Fibroblast of lung (primary cell): ENCODE measurements at regions not wholly inside any gene's neighbourhood (a gene's known extent, or its start where the extent isn't known, plus 50 kb on each side); places are given as distances from the start of the nearest gene placed in this dataset.

Experiments
- DNase-seq, 2 donors: peaks; one replicate each; pipeline versions ENCODE4 v3.0.0 to v3.0.0-alpha.2; 2010; ENCODE audit warnings: low read depth in 2 of 2
- H2AFZ ChIP-seq: 2 replicates; pipeline ENCODE4 v1.5.1; 2012; ENCODE audit warnings: low read length, control low read depth, inconsistent platforms
- H3K27ac ChIP-seq: 2 replicates; pipeline ENCODE4 v1.5.1; 2011; ENCODE audit warnings: low read length, control low read depth; ENCODE audit not compliant: insufficient read depth
- H3K27me3 ChIP-seq: 2 replicates; pipeline ENCODE4 v1.5.1; 2011; ENCODE audit warnings: mild to moderate bottlenecking, low read length; ENCODE audit not compliant: control insufficient read depth, insufficient read depth
- H3K36me3 ChIP-seq: 2 replicates; pipeline ENCODE4 v1.5.1; 2011; ENCODE audit warnings: low read length; ENCODE audit not compliant: control insufficient read depth, insufficient read depth
- H3K4me1 ChIP-seq: 2 replicates; pipeline ENCODE4 v1.5.1; 2011; ENCODE audit warnings: low read length; ENCODE audit not compliant: control insufficient read depth, insufficient read depth; ENCODE audit errors: extremely low read depth
- H3K4me2 ChIP-seq: 2 replicates; pipeline ENCODE4 v1.5.1; 2011; ENCODE audit warnings: low read length, control low read depth; ENCODE audit not compliant: insufficient read depth; ENCODE audit errors: extremely low read depth
- H3K4me3 ChIP-seq, 4 experiments: fragments of 200-600 bp in 1 of 4; sonication (generic) in 1 of 4; replicated peaks in 1 of 4; 2 replicates each; pipeline ENCODE4 v1.5.1; 2011 to 2016; ENCODE audit warnings: low read length in 4 of 4, low read depth in 3 of 4, mild to moderate bottlenecking in 3 of 4, control low read depth in 2 of 4, inconsistent platforms in 1 of 4, mixed read lengths in 1 of 4; ENCODE audit not compliant: insufficient read depth in 1 of 4; ENCODE audit errors: control extremely low read depth in 1 of 4
- H3K79me2 ChIP-seq: 2 replicates; pipeline ENCODE4 v1.5.1; 2012; ENCODE audit warnings: mild to moderate bottlenecking, low read length, inconsistent platforms; ENCODE audit not compliant: control insufficient read depth, insufficient read depth
- H3K9ac ChIP-seq: 2 replicates; pipeline ENCODE4 v1.5.1; 2011; ENCODE audit warnings: mild to moderate bottlenecking, low read length, control low read depth; ENCODE audit not compliant: insufficient read depth
- H3K9me3 ChIP-seq: 2 replicates; pipeline ENCODE4 v1.5.1; 2012; ENCODE audit warnings: low read depth, low read length; ENCODE audit not compliant: control insufficient read depth, insufficient read depth
- H4K20me1 ChIP-seq: 2 replicates; pipeline ENCODE4 v1.5.1; 2011; ENCODE audit warnings: low read length; ENCODE audit not compliant: control insufficient read depth, insufficient read depth; ENCODE audit errors: extremely low read depth
- EZH2 ChIP-seq: IDR thresholded peaks from 2 replicates; pipeline ENCODE4 v1.5.1; 2012; ENCODE audit warnings: low read length, control low read depth, mild to moderate bottlenecking; ENCODE audit errors: missing control alignments
- TF ChIP-seq, protein P1 (sequence below), 2 donors: IDR thresholded peaks in 1 of 2; conservative IDR thresholded peaks in 1 of 2; 1 replicate in 1 of 2; 2 replicates in 1 of 2; pipeline ENCODE4 v1.5.1; 2011 to 2012; ENCODE audit warnings: low read length in 2 of 2, control low read depth in 1 of 2, inconsistent platforms in 1 of 2, low read depth in 1 of 2, mild to moderate bottlenecking in 1 of 2

DNA sequence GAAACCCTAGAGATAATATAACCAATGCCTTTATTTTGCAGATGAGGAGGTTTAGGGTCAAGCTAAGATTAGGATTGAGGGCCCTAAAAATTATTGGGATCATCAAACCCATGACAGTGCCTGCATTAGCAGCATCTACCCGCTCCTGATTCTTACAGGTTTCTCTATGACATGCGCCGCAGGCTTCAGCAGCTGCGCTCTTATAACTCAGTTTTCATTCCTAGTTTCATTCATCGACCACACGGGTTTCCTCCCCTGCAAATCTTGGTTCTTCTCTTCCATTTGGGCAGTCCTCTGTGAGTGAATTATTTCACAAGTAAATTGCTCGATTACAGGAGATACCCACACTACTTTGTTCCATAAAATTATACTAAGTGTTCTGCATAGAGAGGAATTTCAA is 137.2 kb downstream of the SLC24A2 start:
- TF ChIP-seq, protein P1, sequence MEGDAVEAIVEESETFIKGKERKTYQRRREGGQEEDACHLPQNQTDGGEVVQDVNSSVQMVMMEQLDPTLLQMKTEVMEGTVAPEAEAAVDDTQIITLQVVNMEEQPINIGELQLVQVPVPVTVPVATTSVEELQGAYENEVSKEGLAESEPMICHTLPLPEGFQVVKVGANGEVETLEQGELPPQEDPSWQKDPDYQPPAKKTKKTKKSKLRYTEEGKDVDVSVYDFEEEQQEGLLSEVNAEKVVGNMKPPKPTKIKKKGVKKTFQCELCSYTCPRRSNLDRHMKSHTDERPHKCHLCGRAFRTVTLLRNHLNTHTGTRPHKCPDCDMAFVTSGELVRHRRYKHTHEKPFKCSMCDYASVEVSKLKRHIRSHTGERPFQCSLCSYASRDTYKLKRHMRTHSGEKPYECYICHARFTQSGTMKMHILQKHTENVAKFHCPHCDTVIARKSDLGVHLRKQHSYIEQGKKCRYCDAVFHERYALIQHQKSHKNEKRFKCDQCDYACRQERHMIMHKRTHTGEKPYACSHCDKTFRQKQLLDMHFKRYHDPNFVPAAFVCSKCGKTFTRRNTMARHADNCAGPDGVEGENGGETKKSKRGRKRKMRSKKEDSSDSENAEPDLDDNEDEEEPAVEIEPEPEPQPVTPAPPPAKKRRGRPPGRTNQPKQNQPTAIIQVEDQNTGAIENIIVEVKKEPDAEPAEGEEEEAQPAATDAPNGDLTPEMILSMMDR (conservative IDR thresholded peaks at IDR 0.05 in 1 of 2, IDR thresholded peaks at IDR 0.05 in 1 of 2; ENCODE audit: low read depth in 1 of 2, low read length in 2 of 2), result no peak
- TF ChIP-seq EZH2, result no peak
- Histone ChIP-seq H3K27ac (no peak overlapping the region), H3K4me3 (no peak overlapping the region), H3K27me3 (no peaks in the 10 kb centered on the region), H2AFZ (no peak overlapping the region), H3K36me3 (no peaks in the 10 kb centered on the region), H3K4me2 (no peak overlapping the region), H3K9ac (no peak overlapping the region), H3K79me2 (no peaks in the 10 kb centered on the region), H4K20me1 (no peaks in the 10 kb centered on the region), H3K4me1 (no peaks in the 10 kb centered on the region), H3K9me3 (no peaks in the 10 kb centered on the region)
- no peak for DNase-seq

DNA sequence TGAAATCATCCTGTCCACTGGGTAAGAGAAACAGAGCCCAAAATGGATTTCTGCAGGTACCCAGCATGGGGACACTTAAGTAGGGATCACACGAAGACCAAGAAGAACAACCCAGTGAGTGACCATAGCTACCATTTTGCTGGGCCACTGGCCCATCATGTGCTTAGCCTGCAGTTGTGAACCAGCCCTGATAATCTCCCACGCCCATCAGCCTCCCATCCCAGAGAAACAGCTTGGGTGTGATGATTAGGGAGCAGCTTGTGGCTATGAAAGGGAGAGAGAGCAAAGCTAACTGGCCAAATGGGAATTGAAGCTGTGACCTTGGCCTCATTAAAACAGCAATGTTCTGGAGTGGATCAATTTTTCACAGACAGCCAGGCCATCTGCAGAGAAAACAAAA is 138.5 kb downstream of the SLC24A2 start:
- H3K4me3 ChIP-seq, result no peak overlapping the region
- no peaks in the 10 kb centered on the region for H3K27me3 ChIP-seq
- H3K4me2 ChIP-seq, result no peak overlapping the region
- no peaks in the 10 kb centered on the region for H3K79me2 ChIP-seq
- no peak overlapping the region for H3K27ac ChIP-seq
- no peak overlapping the region for H3K9ac ChIP-seq
- no peaks in the 10 kb centered on the region for H3K9me3 ChIP-seq
- TF ChIP-seq, protein P1 (conservative IDR thresholded peaks at IDR 0.05 in 1 of 2, IDR thresholded peaks at IDR 0.05 in 1 of 2; ENCODE audit: low read depth in 1 of 2, low read length in 2 of 2), result no peak
- no peak for TF ChIP-seq EZH2
- no peaks in the 10 kb centered on the region for H3K36me3 ChIP-seq
- no peaks in the 10 kb centered on the region for H3K4me1 ChIP-seq
- H4K20me1 ChIP-seq, result no peaks in the 10 kb centered on the region
- no peak for DNase-seq
- H2AFZ ChIP-seq, result no peak overlapping the region

DNA sequence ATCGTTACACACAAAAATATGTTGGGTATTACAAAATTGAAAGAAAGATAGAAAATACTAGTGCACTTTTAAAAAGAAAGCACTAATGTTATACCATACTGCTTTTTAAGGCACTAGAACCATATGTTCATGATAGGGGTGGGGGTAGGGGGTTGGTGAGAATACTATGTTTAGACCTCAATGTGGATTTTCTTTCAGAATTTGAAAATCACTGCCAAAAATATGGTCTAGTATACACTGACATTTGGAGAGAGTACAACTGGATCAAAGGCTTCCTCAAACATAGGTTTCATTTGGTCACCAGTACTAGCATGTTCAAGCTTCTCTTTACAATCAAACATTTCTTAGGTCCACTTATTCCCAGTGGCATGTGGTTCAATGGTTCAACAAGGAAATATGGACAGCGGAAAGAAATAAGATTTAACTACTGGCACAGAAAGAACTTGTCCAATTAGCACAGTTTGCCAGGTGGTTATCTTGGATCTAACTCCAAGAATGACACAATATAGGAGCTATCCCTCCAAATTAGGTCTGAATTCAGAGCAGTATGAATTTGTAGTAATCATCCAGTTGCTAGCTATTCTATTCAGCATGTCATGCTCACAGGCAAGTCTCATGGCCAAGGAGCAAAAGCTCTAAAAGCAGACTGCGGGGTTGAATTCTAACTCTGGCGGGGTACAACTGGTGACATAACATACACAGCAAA is 139.3 kb downstream of the SLC24A2 start:
- Histone ChIP-seq H4K20me1 (no peaks in the 10 kb centered on the region), H3K27ac (no peak overlapping the region), H3K9ac (no peak overlapping the region), H3K27me3 (no peaks in the 10 kb centered on the region), H3K79me2 (no peaks in the 10 kb centered on the region), H3K4me2 (no peak overlapping the region), H3K4me1 (no peaks in the 10 kb centered on the region), H3K4me3 (no peak overlapping the region), H3K36me3 (no peaks in the 10 kb centered on the region), H3K9me3 (no peaks in the 10 kb centered on the region), H2AFZ (no peak overlapping the region)
- DNase-seq, result no peak
- no peak for TF ChIP-seq EZH2
- TF ChIP-seq, protein P1 (conservative IDR thresholded peaks at IDR 0.05 in 1 of 2, IDR thresholded peaks at IDR 0.05 in 1 of 2; ENCODE audit: low read depth in 1 of 2, low read length in 2 of 2), result no peak
